Liver (tissue), 8 donors: ENCODE measurements at regions not wholly inside any gene's neighbourhood (a gene's known extent, or its start where the extent isn't known, plus 50 kb on each side); places are given as distances from the start of the nearest gene placed in this dataset.

Source experiments
- DNase-seq: peaks from one replicate; pipeline ENCODE4 v3.0.0-alpha.2; 2017; ENCODE audit warnings: low spot score
- H3K27ac ChIP-seq, 2 donors: one replicate each; pipeline ENCODE4 v1.7.0; 2013; ENCODE audit warnings: inconsistent platforms in 2 of 2, low read length in 2 of 2, control low read depth in 1 of 2, low read depth in 1 of 2, mild to moderate bottlenecking in 1 of 2
- H3K27me3 ChIP-seq, 4 donors: one replicate each; pipeline versions ENCODE4 v1.6.1 to v1.7.0; 2013; ENCODE audit warnings: low read length in 3 of 4, inconsistent platforms in 1 of 4, mild to moderate bottlenecking in 1 of 4, moderate library complexity in 1 of 4; ENCODE audit not compliant: control insufficient read depth in 4 of 4, insufficient read depth in 4 of 4
- H3K36me3 ChIP-seq, 4 donors: one replicate each; pipeline versions ENCODE4 v1.6.1 to v1.7.0; 2013; ENCODE audit warnings: low read length in 3 of 4, mild to moderate bottlenecking in 3 of 4, low read depth in 1 of 4, moderate library complexity in 1 of 4; ENCODE audit not compliant: control insufficient read depth in 4 of 4, insufficient read depth in 3 of 4
- H3K4me1 ChIP-seq, 4 donors: one replicate each; pipeline versions ENCODE4 v1.6.1 to v1.7.0; 2013; ENCODE audit warnings: low read length in 3 of 4, mild to moderate bottlenecking in 3 of 4, moderate library complexity in 1 of 4; ENCODE audit not compliant: control insufficient read depth in 4 of 4, insufficient read depth in 4 of 4
- H3K4me3 ChIP-seq, 3 donors: one replicate each; pipeline versions ENCODE4 v1.6.1 to v1.7.0; 2013; ENCODE audit warnings: low read length in 3 of 3, control low read depth in 1 of 3, low read depth in 1 of 3, mild to moderate bottlenecking in 1 of 3
- H3K9ac ChIP-seq, 2 donors: one replicate each; pipeline ENCODE4 v1.7.0; 2013; ENCODE audit warnings: low read length in 2 of 2, mild to moderate bottlenecking in 2 of 2, moderate library complexity in 2 of 2, control low read depth in 1 of 2, low read depth in 1 of 2
- H3K9me3 ChIP-seq, 4 donors: one replicate each; pipeline versions ENCODE4 v1.6.1 to v1.7.0; 2013; ENCODE audit warnings: low read length in 3 of 4; ENCODE audit not compliant: control insufficient read depth in 4 of 4
- EGR1 ChIP-seq, 2 donors: IDR thresholded peaks; 2 replicates each; pipeline ENCODE4 v1.6.1; 2016 to 2018; ENCODE audit warnings: antibody characterized with exemption in 2 of 2, low read depth in 2 of 2
- FOXA1 ChIP-seq: IDR thresholded peaks from 2 replicates; pipeline ENCODE4 v1.6.1; 2016; ENCODE audit warnings: antibody characterized with exemption
- FOXA2 ChIP-seq: IDR thresholded peaks from 2 replicates; pipeline ENCODE4 v1.6.1; 2016; ENCODE audit warnings: antibody characterized with exemption
- GABPA ChIP-seq, 2 donors: IDR thresholded peaks in 1 of 2; conservative IDR thresholded peaks in 1 of 2; 2 replicates each; pipeline ENCODE4 v1.6.1; 2016; ENCODE audit warnings: antibody characterized with exemption in 2 of 2, mild to moderate bottlenecking in 1 of 2, moderate library complexity in 1 of 2
- HNF4A ChIP-seq, 2 donors: conservative IDR thresholded peaks; 2 replicates each; pipeline ENCODE4 v1.6.1; 2016; ENCODE audit warnings: antibody characterized with exemption in 2 of 2, mild to moderate bottlenecking in 2 of 2
- JUND ChIP-seq, 2 donors: IDR thresholded peaks; 2 replicates each; pipeline ENCODE4 v1.6.1; 2016; ENCODE audit warnings: antibody characterized with exemption in 2 of 2
- NR2F2 ChIP-seq: IDR thresholded peaks from 2 replicates; pipeline ENCODE4 v1.6.1; 2016; ENCODE audit warnings: antibody characterized with exemption
- RAD21 ChIP-seq, 2 donors: IDR thresholded peaks; 2 replicates each; pipeline ENCODE4 v1.6.1; 2016; ENCODE audit warnings: antibody characterized with exemption in 2 of 2, mild to moderate bottlenecking in 2 of 2
- SP1 ChIP-seq: IDR thresholded peaks from 2 replicates; pipeline ENCODE4 v1.6.1; 2018; ENCODE audit warnings: antibody characterized with exemption, mild to moderate bottlenecking
- TAF1 ChIP-seq: conservative IDR thresholded peaks from 2 replicates; pipeline ENCODE4 v1.6.1; 2016; ENCODE audit warnings: antibody characterized with exemption, mild to moderate bottlenecking
- YY1 ChIP-seq: IDR thresholded peaks from 2 replicates; pipeline ENCODE4 v1.6.1; 2016; ENCODE audit warnings: antibody characterized with exemption, mild to moderate bottlenecking
- WGBS: extraction: QIAGEN DNeasy Blood & Tissue Kit; methylation state at CpG from one replicate; pipeline ENCODE4 v1.1.7; 2013; 5-methylcytosine and 5-hydroxymethylcytosine counted together
- TF ChIP-seq, protein P1 (sequence below): IDR thresholded peaks from 2 replicates; pipeline ENCODE4 v1.6.1; 2016; ENCODE audit warnings: antibody characterized with exemption
- TF ChIP-seq, protein P2 (sequence below): IDR thresholded peaks from 2 replicates; pipeline ENCODE4 v1.6.1; 2016; ENCODE audit warnings: antibody characterized with exemption
- TF ChIP-seq, protein P3 (sequence below): IDR thresholded peaks from 2 replicates; pipeline ENCODE4 v1.6.1; 2016; ENCODE audit warnings: antibody characterized with exemption, mild to moderate bottlenecking
- TF ChIP-seq, protein P4 (sequence below): fragments of 150-350 bp; IDR thresholded peaks from 2 replicates; pipeline ENCODE4 v1.5.1; 2017; ENCODE audit warnings: improper control_type of control experiment, low read depth, low read length; ENCODE audit not compliant: missing input control
- donor health status: healthy.
- donor health status: healthy.
- donor health status: healthy.
- donor health status: healthy.
- donor health status: healthy.

DNA sequence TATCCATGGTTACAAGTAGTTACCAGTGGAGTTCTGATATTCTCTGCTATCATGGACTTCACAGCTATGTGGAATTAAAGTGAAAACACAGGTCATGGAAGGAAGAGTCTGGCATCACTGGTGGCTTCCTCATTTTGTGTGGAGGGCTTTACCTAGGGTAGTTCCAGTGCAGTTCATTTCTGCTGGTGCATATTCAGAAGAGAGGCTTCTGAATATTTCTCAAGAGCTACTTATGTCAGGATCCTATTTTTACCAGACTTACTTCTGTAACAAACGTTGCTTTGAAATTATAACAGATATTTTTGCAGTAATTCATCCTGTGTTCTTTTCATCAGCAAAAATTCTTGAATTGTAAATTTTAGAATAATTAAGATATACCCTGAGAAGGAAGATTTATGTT is 236.5 kb upstream of the NPSR1 start:
- TF ChIP-seq NR2F2, result no peak
- TF ChIP-seq HNF4A (conservative IDR thresholded peaks at IDR 0.05), result no peak
- TF ChIP-seq, protein P1, sequence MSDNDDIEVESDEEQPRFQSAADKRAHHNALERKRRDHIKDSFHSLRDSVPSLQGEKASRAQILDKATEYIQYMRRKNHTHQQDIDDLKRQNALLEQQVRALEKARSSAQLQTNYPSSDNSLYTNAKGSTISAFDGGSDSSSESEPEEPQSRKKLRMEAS, result no peak
- TF ChIP-seq, protein P2, sequence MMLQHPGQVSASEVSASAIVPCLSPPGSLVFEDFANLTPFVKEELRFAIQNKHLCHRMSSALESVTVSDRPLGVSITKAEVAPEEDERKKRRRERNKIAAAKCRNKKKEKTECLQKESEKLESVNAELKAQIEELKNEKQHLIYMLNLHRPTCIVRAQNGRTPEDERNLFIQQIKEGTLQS, result no peak
- TF ChIP-seq SP1, result no peak
- TF ChIP-seq, protein P3, sequence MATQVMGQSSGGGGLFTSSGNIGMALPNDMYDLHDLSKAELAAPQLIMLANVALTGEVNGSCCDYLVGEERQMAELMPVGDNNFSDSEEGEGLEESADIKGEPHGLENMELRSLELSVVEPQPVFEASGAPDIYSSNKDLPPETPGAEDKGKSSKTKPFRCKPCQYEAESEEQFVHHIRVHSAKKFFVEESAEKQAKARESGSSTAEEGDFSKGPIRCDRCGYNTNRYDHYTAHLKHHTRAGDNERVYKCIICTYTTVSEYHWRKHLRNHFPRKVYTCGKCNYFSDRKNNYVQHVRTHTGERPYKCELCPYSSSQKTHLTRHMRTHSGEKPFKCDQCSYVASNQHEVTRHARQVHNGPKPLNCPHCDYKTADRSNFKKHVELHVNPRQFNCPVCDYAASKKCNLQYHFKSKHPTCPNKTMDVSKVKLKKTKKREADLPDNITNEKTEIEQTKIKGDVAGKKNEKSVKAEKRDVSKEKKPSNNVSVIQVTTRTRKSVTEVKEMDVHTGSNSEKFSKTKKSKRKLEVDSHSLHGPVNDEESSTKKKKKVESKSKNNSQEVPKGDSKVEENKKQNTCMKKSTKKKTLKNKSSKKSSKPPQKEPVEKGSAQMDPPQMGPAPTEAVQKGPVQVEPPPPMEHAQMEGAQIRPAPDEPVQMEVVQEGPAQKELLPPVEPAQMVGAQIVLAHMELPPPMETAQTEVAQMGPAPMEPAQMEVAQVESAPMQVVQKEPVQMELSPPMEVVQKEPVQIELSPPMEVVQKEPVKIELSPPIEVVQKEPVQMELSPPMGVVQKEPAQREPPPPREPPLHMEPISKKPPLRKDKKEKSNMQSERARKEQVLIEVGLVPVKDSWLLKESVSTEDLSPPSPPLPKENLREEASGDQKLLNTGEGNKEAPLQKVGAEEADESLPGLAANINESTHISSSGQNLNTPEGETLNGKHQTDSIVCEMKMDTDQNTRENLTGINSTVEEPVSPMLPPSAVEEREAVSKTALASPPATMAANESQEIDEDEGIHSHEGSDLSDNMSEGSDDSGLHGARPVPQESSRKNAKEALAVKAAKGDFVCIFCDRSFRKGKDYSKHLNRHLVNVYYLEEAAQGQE, result no peak
- TF ChIP-seq EGR1 (IDR thresholded peaks at IDR 0.05; ENCODE audit: low read depth in 2 of 2), result no peak
- no peak for TF ChIP-seq FOXA2
- no peaks in the 10 kb centered on the region for H3K9me3 ChIP-seq
- WGBS, result 57% methylated on average over 1 of the region's 1 CpG

DNA sequence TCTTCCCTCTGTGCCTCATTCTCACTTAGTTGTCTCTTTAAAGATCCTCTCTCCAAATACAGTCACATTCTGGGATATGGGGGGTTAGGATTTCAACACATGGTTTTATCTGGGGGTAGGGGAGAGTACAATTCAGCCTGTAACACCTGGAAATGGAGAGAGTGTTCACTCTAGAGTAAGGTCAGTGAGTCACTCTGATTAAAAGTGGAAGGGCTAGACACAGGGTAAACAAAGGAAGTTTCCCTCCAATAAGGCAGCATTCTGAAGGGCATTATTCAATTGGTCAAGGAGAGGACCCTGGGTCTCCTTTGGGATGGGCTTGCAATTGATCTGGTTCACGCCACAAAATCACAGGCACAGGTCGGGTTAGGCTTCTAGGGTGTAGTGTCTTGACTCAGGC is 232.8 kb upstream of the NPSR1 start:
- Histone ChIP-seq H3K9ac (no peak overlapping the region), H3K9me3 (no peaks in the 10 kb centered on the region), H3K36me3 (no peaks in the 10 kb centered on the region), H3K4me3 (no peak overlapping the region), H3K27ac (no peak overlapping the region), H3K27me3 (no peaks in the 10 kb centered on the region), H3K4me1 (no peaks in the 10 kb centered on the region)
- WGBS, result 85% methylated on average over 2 of the region's 2 CpGs
- TF ChIP-seq YY1 (no peak), TAF1 (no peak), JUND (IDR thresholded peaks at IDR 0.05) (no peak), FOXA1 (no peak), NR2F2 (no peak), RAD21 (IDR thresholded peaks at IDR 0.05) (no peak), EGR1 (IDR thresholded peaks at IDR 0.05; ENCODE audit: low read depth in 2 of 2) (no peak), GABPA (IDR thresholded peaks at IDR 0.05 in 1 of 2, conservative IDR thresholded peaks at IDR 0.05 in 1 of 2) (no peak), FOXA2 (no peak)
- TF ChIP-seq, protein P4, sequence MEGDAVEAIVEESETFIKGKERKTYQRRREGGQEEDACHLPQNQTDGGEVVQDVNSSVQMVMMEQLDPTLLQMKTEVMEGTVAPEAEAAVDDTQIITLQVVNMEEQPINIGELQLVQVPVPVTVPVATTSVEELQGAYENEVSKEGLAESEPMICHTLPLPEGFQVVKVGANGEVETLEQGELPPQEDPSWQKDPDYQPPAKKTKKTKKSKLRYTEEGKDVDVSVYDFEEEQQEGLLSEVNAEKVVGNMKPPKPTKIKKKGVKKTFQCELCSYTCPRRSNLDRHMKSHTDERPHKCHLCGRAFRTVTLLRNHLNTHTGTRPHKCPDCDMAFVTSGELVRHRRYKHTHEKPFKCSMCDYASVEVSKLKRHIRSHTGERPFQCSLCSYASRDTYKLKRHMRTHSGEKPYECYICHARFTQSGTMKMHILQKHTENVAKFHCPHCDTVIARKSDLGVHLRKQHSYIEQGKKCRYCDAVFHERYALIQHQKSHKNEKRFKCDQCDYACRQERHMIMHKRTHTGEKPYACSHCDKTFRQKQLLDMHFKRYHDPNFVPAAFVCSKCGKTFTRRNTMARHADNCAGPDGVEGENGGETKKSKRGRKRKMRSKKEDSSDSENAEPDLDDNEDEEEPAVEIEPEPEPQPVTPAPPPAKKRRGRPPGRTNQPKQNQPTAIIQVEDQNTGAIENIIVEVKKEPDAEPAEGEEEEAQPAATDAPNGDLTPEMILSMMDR, result no peak
- TF ChIP-seq, protein P1, result no peak
- TF ChIP-seq, protein P2, result no peak
- TF ChIP-seq, protein P3, result no peak
- DNase-seq, result no peak

More for the DNA sequence above, 236.5 kb upstream of the NPSR1 start:
- Histone ChIP-seq H3K9ac (no peak overlapping the region), H3K27me3 (no peaks in the 10 kb centered on the region), H3K4me1 (no peaks in the 10 kb centered on the region), H3K4me3 (no peak overlapping the region), H3K27ac (no peak overlapping the region), H3K36me3 (no peaks in the 10 kb centered on the region)
- no peak for DNase-seq
